T-helper 2 cell treated with Interferon-gamma antibody and Interleukin-4, amounts not matched to agents 5 μg/mL and 100 μg/mL, for 36 hours (primary cell): ENCODE measurements at regions not wholly inside any gene's neighbourhood (a gene's known extent, or its start where the extent isn't known, plus 50 kb on each side); places are given as distances from the start of the nearest gene placed in this dataset.

Source experiments
- DNase-seq: peaks from one replicate; pipeline ENCODE4 v3.0.0; 2021; ENCODE audit warnings: low spot score
- H3K27ac Mint-ChIP-seq: one replicate; pipeline ENCODE4 v1.8.0; 2021; ENCODE audit warnings: mild to moderate bottlenecking, mixed read lengths
- H3K27me3 Mint-ChIP-seq: one replicate; pipeline ENCODE4 v1.8.0; 2021; ENCODE audit warnings: low read depth, mixed read lengths
- H3K36me3 Mint-ChIP-seq: one replicate; pipeline ENCODE4 v1.8.0; 2021; ENCODE audit warnings: low read depth, mixed read lengths
- H3K4me1 Mint-ChIP-seq: one replicate; pipeline ENCODE4 v1.8.0; 2021; ENCODE audit warnings: low read depth, mixed read lengths
- H3K4me3 Mint-ChIP-seq: one replicate; pipeline ENCODE4 v1.8.0; 2022; ENCODE audit warnings: mild to moderate bottlenecking, moderate library complexity, mixed read lengths
- H3K9me3 Mint-ChIP-seq: one replicate; pipeline ENCODE4 v1.8.0; 2021; ENCODE audit warnings: mixed read lengths

GRCh38 chr13:73633817-73634460 is 500.3 kb downstream of the KLF12 start:
- H3K27ac Mint-ChIP-seq: no peak overlapping the region
- H3K36me3 Mint-ChIP-seq: no peaks in the 10 kb centered on the region
- H3K4me3 Mint-ChIP-seq: no peak overlapping the region
- peaks cover 5% of the 10 kb centered on the region for H3K4me1 Mint-ChIP-seq
- DNase-seq: no peak
- H3K27me3 Mint-ChIP-seq: peaks cover 38% of the 10 kb centered on the region
- H3K9me3 Mint-ChIP-seq: no peaks in the 10 kb centered on the region

GRCh38 chr13:73631411-73631810 is 502.8 kb downstream of the KLF12 start:
- H3K27me3 Mint-ChIP-seq: peaks cover 33% of the 10 kb centered on the region
- no peak for DNase-seq
- H3K4me1 Mint-ChIP-seq: peaks cover 5% of the 10 kb centered on the region
- H3K4me3 Mint-ChIP-seq: no peak overlapping the region
- no peaks in the 10 kb centered on the region for H3K9me3 Mint-ChIP-seq
- H3K36me3 Mint-ChIP-seq: peaks cover 3% of the 10 kb centered on the region
- H3K27ac Mint-ChIP-seq: no peak overlapping the region

GRCh38 chr13:73625562-73626339 is 508.5 kb downstream of the KLF12 start:
- Mint-ChIP-seq H3K4me3 (peak overlapping the region; percentile 67), H3K27ac (peak overlapping the region; percentile 73), H3K27me3 (peaks cover 5% of the 10 kb centered on the region), H3K4me1 (peaks cover 38% of the 10 kb centered on the region), H3K36me3 (peaks cover 11% of the 10 kb centered on the region), H3K9me3 (peaks cover 7% of the 10 kb centered on the region)
- peak; percentile 17 for DNase-seq

GRCh38 chr13:73623281-73623680 is 510.9 kb downstream of the KLF12 start:
- Mint-ChIP-seq H3K27me3 (peaks cover 5% of the 10 kb centered on the region), H3K4me3 (no peak overlapping the region), H3K36me3 (peaks cover 10% of the 10 kb centered on the region), H3K4me1 (peaks cover 40% of the 10 kb centered on the region), H3K27ac (no peak overlapping the region), H3K9me3 (peaks cover 7% of the 10 kb centered on the region)
- no peak for DNase-seq

GRCh38 chr13:73622381-73622780 is 511.8 kb downstream of the KLF12 start:
- Mint-ChIP-seq H3K27me3 (peaks cover 8% of the 10 kb centered on the region), H3K4me1 (peaks cover 40% of the 10 kb centered on the region), H3K9me3 (peaks cover 7% of the 10 kb centered on the region), H3K4me3 (peak overlapping the region; percentile 52), H3K27ac (no peak overlapping the region), H3K36me3 (peaks cover 10% of the 10 kb centered on the region)
- no peak for DNase-seq

- no peak for DNase-seq
- H3K4me3 Mint-ChIP-seq: no peak overlapping the region
- H3K4me1 Mint-ChIP-seq: peaks cover 17% of the 10 kb centered on the region
- peaks cover 17% of the 10 kb centered on the region for H3K27me3 Mint-ChIP-seq
- H3K27ac Mint-ChIP-seq: no peak overlapping the region
- H3K9me3 Mint-ChIP-seq: no peaks in the 10 kb centered on the region
- peaks cover under 1% of the 10 kb centered on the region for H3K36me3 Mint-ChIP-seq
These were observed 515.8 kb downstream of the KLF12 start for GRCh38 chr13:73618275-73618865.

GRCh38 chr13:73616861-73617260 is 517.3 kb downstream of the KLF12 start:
- Mint-ChIP-seq H3K4me3 (no peak overlapping the region), H3K36me3 (no peaks in the 10 kb centered on the region), H3K27me3 (peaks cover 23% of the 10 kb centered on the region), H3K27ac (no peak overlapping the region), H3K9me3 (no peaks in the 10 kb centered on the region), H3K4me1 (peaks cover 6% of the 10 kb centered on the region)
- no peak for DNase-seq

GRCh38 chr13:73610799-73611592 is 523.2 kb downstream of the KLF12 start:
- Mint-ChIP-seq H3K4me1 (peaks cover 8% of the 10 kb centered on the region), H3K9me3 (no peaks in the 10 kb centered on the region), H3K27me3 (peaks cover 11% of the 10 kb centered on the region), H3K36me3 (no peaks in the 10 kb centered on the region), H3K4me3 (no peak overlapping the region), H3K27ac (no peak overlapping the region)
- DNase-seq: no peak

GRCh38 chr13:73608711-73609485 is 525.3 kb downstream of the KLF12 start:
- Mint-ChIP-seq H3K27me3 (peaks cover 5% of the 10 kb centered on the region), H3K4me3 (no peak overlapping the region), H3K36me3 (no peaks in the 10 kb centered on the region)

GRCh38 chr13:73608157-73608516 is 526.1 kb downstream of the KLF12 start:
- no peak overlapping the region for H3K4me3 Mint-ChIP-seq
- H3K36me3 Mint-ChIP-seq: no peaks in the 10 kb centered on the region
- no peak for DNase-seq
- peaks cover 8% of the 10 kb centered on the region for H3K4me1 Mint-ChIP-seq
- no peaks in the 10 kb centered on the region for H3K9me3 Mint-ChIP-seq
- no peak overlapping the region for H3K27ac Mint-ChIP-seq
- H3K27me3 Mint-ChIP-seq: peaks cover 5% of the 10 kb centered on the region

More at GRCh38 chr13:73608711-73609485, 525.3 kb downstream of the KLF12 start:
- H3K27ac Mint-ChIP-seq: no peak overlapping the region
- peaks cover 8% of the 10 kb centered on the region for H3K4me1 Mint-ChIP-seq
- DNase-seq: no peak
- no peaks in the 10 kb centered on the region for H3K9me3 Mint-ChIP-seq

- H3K4me1 Mint-ChIP-seq: peaks cover 8% of the 10 kb centered on the region
- H3K9me3 Mint-ChIP-seq: peaks cover 3% of the 10 kb centered on the region
- H3K4me3 Mint-ChIP-seq: no peak overlapping the region
- peaks cover 2% of the 10 kb centered on the region for H3K27me3 Mint-ChIP-seq
- no peak overlapping the region for H3K27ac Mint-ChIP-seq
- no peaks in the 10 kb centered on the region for H3K36me3 Mint-ChIP-seq
- DNase-seq: no peak
These were observed 526.6 kb downstream of the KLF12 start for GRCh38 chr13:73607489-73608156.

- Mint-ChIP-seq H3K27ac (no peak overlapping the region), H3K9me3 (peaks cover 5% of the 10 kb centered on the region), H3K4me3 (no peak overlapping the region), H3K4me1 (peaks cover 4% of the 10 kb centered on the region), H3K27me3 (no peaks in the 10 kb centered on the region), H3K36me3 (no peaks in the 10 kb centered on the region)
- no peak for DNase-seq
These were observed 530.6 kb downstream of the KLF12 start for GRCh38 chr13:73603646-73604045.

GRCh38 chr13:73602295-73602694 is 531.9 kb downstream of the KLF12 start:
- Mint-ChIP-seq H3K4me3 (no peak overlapping the region), H3K27ac (no peak overlapping the region)

More at GRCh38 chr13:73602295-73602694, 531.9 kb downstream of the KLF12 start:
- H3K4me1 Mint-ChIP-seq: peaks cover 4% of the 10 kb centered on the region
- H3K27me3 Mint-ChIP-seq: no peaks in the 10 kb centered on the region
- H3K9me3 Mint-ChIP-seq: peaks cover 5% of the 10 kb centered on the region
- DNase-seq: no peak
- H3K36me3 Mint-ChIP-seq: no peaks in the 10 kb centered on the region
